D721Med (cell line): ENCODE measurements at regions not wholly inside any gene's neighbourhood (a gene's known extent, or its start where the extent isn't known, plus 50 kb on each side); places are given as distances from the start of the nearest gene placed in this dataset.

Source experiments
- DNase-seq: peaks from one replicate; pipeline ENCODE4 v3.0.0; 2011; ENCODE audit warnings: low spot score; ENCODE audit not compliant: insufficient read length
- FAIRE-seq: peaks from 2 replicates; lab custom pipeline; 2011; peaks lifted over from hg19 to GRCh38; lab: Jason Lieb, UNC
- TF ChIP-seq, protein P1 (sequence below): IDR thresholded peaks from 2 replicates; pipeline ENCODE4 v1.5.1; 2012; ENCODE audit warnings: mild to moderate bottlenecking, control low read depth; ENCODE audit not compliant: insufficient read depth; ENCODE audit errors: missing control alignments

DNA sequence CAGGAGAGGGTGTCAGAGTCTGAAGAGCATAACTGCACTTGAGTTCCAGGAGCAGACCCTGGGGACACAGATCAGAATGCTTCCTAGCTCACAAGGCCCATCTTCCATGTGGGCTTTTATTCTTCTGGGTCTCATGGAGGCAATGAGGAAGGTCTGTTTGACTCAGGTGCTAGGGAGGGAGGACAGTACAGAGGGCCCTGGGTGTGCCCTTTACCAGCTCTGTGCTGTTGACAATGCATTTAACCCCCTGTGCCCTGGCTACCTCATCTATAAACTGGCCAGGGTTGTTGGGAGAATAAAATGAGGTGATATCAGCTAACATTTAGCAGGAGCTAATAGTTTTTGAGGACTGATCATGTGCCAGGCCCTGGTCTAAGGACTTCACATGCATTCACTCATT is 318.0 kb downstream of the DMAC1 start:
- FAIRE-seq (no peak), DNase-seq (no peak)
- TF ChIP-seq, protein P1, sequence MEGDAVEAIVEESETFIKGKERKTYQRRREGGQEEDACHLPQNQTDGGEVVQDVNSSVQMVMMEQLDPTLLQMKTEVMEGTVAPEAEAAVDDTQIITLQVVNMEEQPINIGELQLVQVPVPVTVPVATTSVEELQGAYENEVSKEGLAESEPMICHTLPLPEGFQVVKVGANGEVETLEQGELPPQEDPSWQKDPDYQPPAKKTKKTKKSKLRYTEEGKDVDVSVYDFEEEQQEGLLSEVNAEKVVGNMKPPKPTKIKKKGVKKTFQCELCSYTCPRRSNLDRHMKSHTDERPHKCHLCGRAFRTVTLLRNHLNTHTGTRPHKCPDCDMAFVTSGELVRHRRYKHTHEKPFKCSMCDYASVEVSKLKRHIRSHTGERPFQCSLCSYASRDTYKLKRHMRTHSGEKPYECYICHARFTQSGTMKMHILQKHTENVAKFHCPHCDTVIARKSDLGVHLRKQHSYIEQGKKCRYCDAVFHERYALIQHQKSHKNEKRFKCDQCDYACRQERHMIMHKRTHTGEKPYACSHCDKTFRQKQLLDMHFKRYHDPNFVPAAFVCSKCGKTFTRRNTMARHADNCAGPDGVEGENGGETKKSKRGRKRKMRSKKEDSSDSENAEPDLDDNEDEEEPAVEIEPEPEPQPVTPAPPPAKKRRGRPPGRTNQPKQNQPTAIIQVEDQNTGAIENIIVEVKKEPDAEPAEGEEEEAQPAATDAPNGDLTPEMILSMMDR = no peak

- DNase-seq (no peak), FAIRE-seq (no peak)
- TF ChIP-seq, protein P1 = no peak
These were observed 320.3 kb downstream of the DMAC1 start for GRCh38 chr9:7479300-7479699.

DNA sequence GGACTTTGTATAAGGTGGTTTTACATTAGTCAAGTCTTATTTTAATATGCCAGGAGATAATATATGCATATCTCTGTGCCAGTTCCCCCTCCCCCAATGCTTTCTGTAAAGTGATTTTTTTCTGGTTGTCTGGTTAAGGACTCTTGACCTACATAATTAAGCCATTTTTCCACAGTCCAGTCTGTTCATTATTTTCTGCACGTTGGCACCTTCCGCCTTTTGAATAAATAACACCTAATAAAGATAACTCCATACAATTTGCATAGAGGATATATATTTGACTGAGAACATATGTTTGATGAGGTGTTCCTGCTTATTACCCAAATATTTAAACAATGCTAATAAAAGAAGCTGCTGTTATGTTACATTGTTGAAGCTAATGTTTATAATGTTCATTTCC is 320.9 kb downstream of the DMAC1 start:
- FAIRE-seq (no peak), DNase-seq (no peak)
- TF ChIP-seq, protein P1 = no peak

- TF ChIP-seq, protein P1 = no peak
- no peak for DNase-seq
- FAIRE-seq = no peak
These were observed 332.4 kb downstream of the DMAC1 start for GRCh38 chr9:7467186-7467585.

DNA sequence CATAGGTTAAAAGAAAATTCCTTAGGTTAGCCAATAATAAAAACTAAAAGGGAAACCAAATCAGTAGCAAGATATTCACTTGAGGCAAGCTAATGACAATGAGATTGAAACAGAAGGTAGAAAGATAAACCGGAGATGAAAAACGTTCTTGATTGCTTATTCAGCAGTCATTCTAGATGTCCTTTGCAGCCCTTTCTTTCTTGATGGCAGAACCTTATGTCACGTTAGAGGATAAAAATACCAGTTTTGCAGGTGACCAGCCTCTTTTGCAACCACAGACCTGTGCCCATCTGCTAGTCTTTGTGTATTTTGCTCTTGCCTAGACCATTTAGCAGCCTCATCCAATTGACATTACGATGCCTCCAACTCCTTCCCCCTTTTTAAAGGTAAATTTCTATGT is 337.8 kb downstream of the DMAC1 start:
- no peak for DNase-seq
- FAIRE-seq = no peak
- TF ChIP-seq, protein P1 = no peak

DNA sequence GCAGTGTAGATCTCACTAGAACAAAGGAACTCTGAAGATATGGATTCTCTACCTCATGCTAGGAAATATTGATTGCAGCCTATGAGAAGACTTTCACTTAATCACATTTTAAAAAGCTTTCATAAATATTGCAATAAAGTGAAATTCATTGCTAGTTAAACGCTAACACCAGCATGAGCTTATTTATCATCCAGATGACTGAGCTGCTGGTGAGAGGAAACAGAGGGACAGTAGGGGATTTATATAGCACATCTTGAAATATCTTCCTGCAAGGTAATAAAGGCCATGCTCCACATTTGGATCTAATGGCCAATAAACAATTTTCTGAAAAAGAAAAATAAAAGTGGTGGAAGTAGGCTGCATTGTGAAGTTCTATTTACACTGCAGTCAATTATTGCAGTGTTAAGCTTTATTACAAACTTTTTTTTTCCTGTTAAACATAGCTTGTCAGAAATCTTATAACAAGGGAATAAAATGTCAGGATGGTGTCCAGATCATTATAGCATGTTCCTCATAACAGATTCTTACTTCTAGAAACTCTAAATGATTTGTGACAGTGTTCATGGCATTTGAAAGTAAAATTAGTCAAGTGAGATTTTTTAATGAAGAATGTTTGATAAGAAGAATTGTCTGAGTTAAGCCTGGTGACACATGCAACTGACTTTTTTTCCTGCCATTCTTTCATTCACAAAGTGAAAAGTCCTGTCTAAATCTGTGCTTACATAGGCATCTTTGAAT is 342.6 kb downstream of the DMAC1 start:
- TF ChIP-seq, protein P1 = no peak
- DNase-seq (no peak), FAIRE-seq (no peak)

GRCh38 chr9:7456377-7456776 is 343.2 kb downstream of the DMAC1 start:
- FAIRE-seq = no peak
- TF ChIP-seq, protein P1 = no peak
- DNase-seq = no peak
